ENCODE measurements at regions not wholly inside any gene's neighbourhood (a gene's known extent, or its start where the extent isn't known, plus 50 kb on each side); places are given as distances from the start of the nearest gene placed in this dataset.

GRCh38 chr2:7984693-7985353, 697.0 kb upstream of the ID2 start:
- H3K4me1 Mint-ChIP-seq (ENCODE audit: low read depth, unreplicated experiment): no peaks in the 10 kb centered on the region
- H3K27me3 ChIP-seq (replicated peaks; ENCODE audit: control insufficient read depth, insufficient read depth, low read length): no peaks in the 10 kb centered on the region
- POLR2A ChIA-PET: no interaction called here
- no TSS peak for BruUV-seq (replicated peaks)
- no peak overlapping the region for H3K4me3 Mint-ChIP-seq (ENCODE audit: unreplicated experiment)
- no peaks in the 10 kb centered on the region for H3K9me3 Mint-ChIP-seq (ENCODE audit: unreplicated experiment)
- DNase-seq: no peak
- no peaks in the 10 kb centered on the region for H3K36me3 ChIP-seq (ENCODE audit: control insufficient read depth, insufficient read depth, low read length)
- peaks cover 6% of the 10 kb centered on the region for H3K9me3 ChIP-seq
- H3K4me1 ChIP-seq: no peaks in the 10 kb centered on the region
- CTCF ChIA-PET: no interaction called here
- no peak overlapping the region for H3K27ac Mint-ChIP-seq (ENCODE audit: unreplicated experiment)
- H3K27me3 Mint-ChIP-seq (ENCODE audit: insufficient read depth, unreplicated experiment): peaks cover 3% of the 10 kb centered on the region
- H3K4me3 ChIP-seq (ENCODE audit: low read depth, low read length): no peak overlapping the region
- no peaks in the 10 kb centered on the region for H3K36me3 Mint-ChIP-seq (ENCODE audit: insufficient read depth, unreplicated experiment)
- TF ChIP-seq CTCF (IDR thresholded peaks at IDR 0.05; ENCODE audit: insufficient read depth in 1 of 2, low read depth in 1 of 2, low read length in 1 of 2, severe bottlenecking in 1 of 2, unreplicated experiment in 1 of 2): no peak
- intact Hi-C loops (cut with micrococcal nuclease; ENCODE audit: unreplicated experiment): no loop called here

GRCh38 chr2:7986431-7986830, 695.4 kb upstream of the ID2 start:
- TF ChIP-seq CTCF (IDR thresholded peaks at IDR 0.05; ENCODE audit: insufficient read depth in 1 of 2, low read depth in 1 of 2, low read length in 1 of 2, severe bottlenecking in 1 of 2, unreplicated experiment in 1 of 2): no peak
- no peaks in the 10 kb centered on the region for H3K36me3 ChIP-seq (ENCODE audit: control insufficient read depth, insufficient read depth, low read length)
- no peak overlapping the region for H3K4me3 ChIP-seq (ENCODE audit: low read depth, low read length)
- Mint-ChIP-seq H3K27me3 (ENCODE audit: insufficient read depth, unreplicated experiment) (peaks cover 7% of the 10 kb centered on the region), H3K4me3 (ENCODE audit: unreplicated experiment) (no peak overlapping the region), H3K9me3 (ENCODE audit: unreplicated experiment) (no peaks in the 10 kb centered on the region), H3K27ac (ENCODE audit: unreplicated experiment) (no peak overlapping the region), H3K4me1 (ENCODE audit: low read depth, unreplicated experiment) (no peaks in the 10 kb centered on the region), H3K36me3 (ENCODE audit: insufficient read depth, unreplicated experiment) (no peaks in the 10 kb centered on the region)
- POLR2A ChIA-PET: no interaction called here
- DNase-seq: no peak
- no TSS peak for BruUV-seq (replicated peaks)
- CTCF ChIA-PET: no interaction called here
- H3K27me3 ChIP-seq (replicated peaks; ENCODE audit: control insufficient read depth, insufficient read depth, low read length): no peaks in the 10 kb centered on the region
- H3K9me3 ChIP-seq: peaks cover 6% of the 10 kb centered on the region
- no peaks in the 10 kb centered on the region for H3K4me1 ChIP-seq
- intact Hi-C loops (cut with micrococcal nuclease; ENCODE audit: unreplicated experiment): no loop called here

GRCh38 chr2:7987992-7988391, 693.9 kb upstream of the ID2 start:
- no peaks in the 10 kb centered on the region for H3K27me3 ChIP-seq (replicated peaks; ENCODE audit: control insufficient read depth, insufficient read depth, low read length)

More at GRCh38 chr2:7987992-7988391, 693.9 kb upstream of the ID2 start:
- Histone ChIP-seq H3K9me3 (no peaks in the 10 kb centered on the region), H3K36me3 (ENCODE audit: control insufficient read depth, insufficient read depth, low read length) (no peaks in the 10 kb centered on the region), H3K4me1 (no peaks in the 10 kb centered on the region), H3K4me3 (ENCODE audit: low read depth, low read length) (no peak overlapping the region)
- Mint-ChIP-seq H3K27me3 (ENCODE audit: insufficient read depth, unreplicated experiment) (peaks cover 13% of the 10 kb centered on the region), H3K4me1 (ENCODE audit: low read depth, unreplicated experiment) (no peaks in the 10 kb centered on the region), H3K36me3 (ENCODE audit: insufficient read depth, unreplicated experiment) (no peaks in the 10 kb centered on the region), H3K27ac (ENCODE audit: unreplicated experiment) (no peak overlapping the region), H3K4me3 (ENCODE audit: unreplicated experiment) (no peak overlapping the region), H3K9me3 (ENCODE audit: unreplicated experiment) (no peaks in the 10 kb centered on the region)
- intact Hi-C loops (cut with micrococcal nuclease; ENCODE audit: unreplicated experiment): no loop called here
- CTCF ChIA-PET: no interaction called here
- no TSS peak for BruUV-seq (replicated peaks)
- DNase-seq: no peak
- POLR2A ChIA-PET: no interaction called here
- TF ChIP-seq CTCF (IDR thresholded peaks at IDR 0.05; ENCODE audit: insufficient read depth in 1 of 2, low read depth in 1 of 2, low read length in 1 of 2, severe bottlenecking in 1 of 2, unreplicated experiment in 1 of 2): no peak

Data from Caco-2 (cell line).